Spleen (tissue), 11 donors: ENCODE measurements at regions not wholly inside any gene's neighbourhood (a gene's known extent, or its start where the extent isn't known, plus 50 kb on each side); places are given as distances from the start of the nearest gene placed in this dataset.

ENCODE experiments used
- DNase-seq: peaks from one replicate; pipeline ENCODE4 v3.0.0-alpha.2; 2020
- H3K27ac ChIP-seq, 8 donors: fragments of 200-600 bp; sonication (generic) in 7 of 8; 1 replicate in 4 of 8; 2 replicates in 4 of 8; pipeline versions ENCODE4 v1.5.0 to v1.8.0; 2016 to 2021; ENCODE audit warnings: inconsistent platforms in 4 of 8, mild to moderate bottlenecking in 4 of 8, moderate library complexity in 1 of 8
- H3K27me3 ChIP-seq, 7 donors: fragments of 200-600 bp; sonication (generic) in 6 of 7; replicated peaks in 1 of 7; 1 replicate in 4 of 7; 2 replicates in 3 of 7; pipeline versions ENCODE4 v1.5.0 to v1.8.0; 2016 to 2021; ENCODE audit warnings: inconsistent platforms in 3 of 7, mild to moderate bottlenecking in 1 of 7
- H3K36me3 ChIP-seq, 6 donors: fragments of 200-600 bp; sonication (generic) in 5 of 6; 1 replicate in 4 of 6; 2 replicates in 2 of 6; pipeline versions ENCODE4 v1.5.0 to v1.8.0; 2016 to 2021; ENCODE audit warnings: inconsistent platforms in 2 of 6
- H3K4me1 ChIP-seq, 6 donors: fragments of 200-600 bp; sonication (generic) in 5 of 6; 1 replicate in 3 of 6; 2 replicates in 3 of 6; pipeline versions ENCODE4 v1.5.0 to v1.8.0; 2016 to 2021; ENCODE audit warnings: inconsistent platforms in 3 of 6
- H3K4me3 ChIP-seq, 8 donors: fragments of 200-600 bp; sonication (generic) in 7 of 8; 1 replicate in 4 of 8; 2 replicates in 4 of 8; pipeline versions ENCODE4 v1.5.0 to v1.8.0; 2016 to 2021; ENCODE audit warnings: inconsistent platforms in 4 of 8, mild to moderate bottlenecking in 4 of 8, moderate library complexity in 2 of 8
- H3K9me3 ChIP-seq, 8 donors: fragments of 200-600 bp; sonication (generic) in 7 of 8; 1 replicate in 4 of 8; 2 replicates in 4 of 8; pipeline versions ENCODE4 v1.5.0 to v1.8.0; 2016 to 2021; ENCODE audit warnings: inconsistent platforms in 4 of 8
- POLR2A ChIP-seq, 3 donors: fragments of 450-650 bp; IDR thresholded peaks; one replicate each; pipeline ENCODE4 v1.5.1; 2017; ENCODE audit warnings: antibody characterized with exemption in 3 of 3, mild to moderate bottlenecking in 1 of 3
- POLR2AphosphoS5 ChIP-seq, 3 donors: sonication (generic); formaldehyde crosslinking; IDR thresholded peaks; one replicate each; pipeline ENCODE4 v1.5.1; 2017; ENCODE audit warnings: antibody characterized with exemption in 3 of 3
- WGBS, 5 donors: extraction: QIAGEN DNeasy Blood & Tissue Kit in 3 of 5; methylation state at CpG; one replicate each; pipeline versions ENCODE4 v1.1.5 to v1.1.7; 2013 to 2018; 5-methylcytosine and 5-hydroxymethylcytosine counted together
- intact Hi-C: fragments of 100-400 bp; cut with DNase I; formaldehyde crosslinking; loops from one replicate; pipeline ENCODE4 v1.15.0; 2023; ENCODE audit warnings: low total_unique reads
- TF ChIP-seq, protein P1 (sequence below), 11 experiments: fragments of 200-600 bp in 7 of 11; fragments of 450-650 bp in 4 of 11; sonication (generic) in 4 of 11; IDR thresholded peaks in 8 of 11; conservative IDR thresholded peaks in 3 of 11; 1 replicate in 7 of 11; 2 replicates in 4 of 11; pipeline versions ENCODE4 v1.4.0 to v1.8.0; 2016 to 2021; ENCODE audit warnings: antibody characterized with exemption in 11 of 11, inconsistent platforms in 4 of 11, mild to moderate bottlenecking in 1 of 11
- donor health status: healthy with polysubstance abuse.
- donor health status: DM: no; HTN: no; CAD: no; lungs with moderate emphysema.
- donor health status: DM: no; HTN: no; CAD: no.
- donor health status: Bipolar disorder and iron deficiency.
- donor health status: healthy.
- donor health status: DM: no; HTN: no; CAD: no.
- donor health status: DM: yes; HTN: yes; CAD: no.

DNA sequence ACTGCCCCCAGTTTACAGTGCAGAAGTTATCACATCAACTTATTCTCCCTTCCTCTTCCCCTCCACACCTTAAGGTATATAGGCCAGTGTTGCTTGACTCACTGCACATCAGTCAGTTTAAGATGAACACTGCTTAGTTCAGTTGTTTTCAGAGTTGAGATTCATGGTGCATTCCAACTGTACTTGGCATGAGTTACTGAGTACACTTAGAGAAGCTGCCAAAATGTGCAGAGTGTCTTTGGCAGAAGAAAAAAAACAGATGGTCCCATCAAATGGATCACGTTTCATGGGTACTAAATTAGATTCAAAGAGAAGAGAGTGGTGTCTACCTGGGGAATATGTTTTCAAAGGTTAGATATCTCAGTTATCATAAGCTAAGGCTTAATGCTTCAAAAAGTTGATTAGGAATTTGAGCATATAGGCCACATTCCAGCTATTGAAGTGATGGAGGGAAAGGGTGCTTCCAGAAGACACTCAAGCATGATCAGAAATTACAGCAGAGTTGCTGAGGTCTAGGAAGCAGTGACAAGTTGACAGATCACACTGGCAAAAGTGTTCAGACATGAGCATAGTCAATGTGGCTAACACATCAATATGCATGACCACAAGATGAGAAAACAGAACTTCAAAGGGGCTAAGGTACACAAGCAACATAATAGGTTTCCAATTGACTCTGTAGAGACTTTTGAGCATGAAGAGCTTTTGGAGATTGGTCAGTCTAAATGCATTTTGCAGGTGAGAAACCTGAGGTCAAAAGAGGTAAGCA is 579.2 kb upstream of the CELF2 start:
- 50 to 65% (median 61%) methylated on average over 1 of the region's 1 CpG for WGBS, 5 donors

DNA sequence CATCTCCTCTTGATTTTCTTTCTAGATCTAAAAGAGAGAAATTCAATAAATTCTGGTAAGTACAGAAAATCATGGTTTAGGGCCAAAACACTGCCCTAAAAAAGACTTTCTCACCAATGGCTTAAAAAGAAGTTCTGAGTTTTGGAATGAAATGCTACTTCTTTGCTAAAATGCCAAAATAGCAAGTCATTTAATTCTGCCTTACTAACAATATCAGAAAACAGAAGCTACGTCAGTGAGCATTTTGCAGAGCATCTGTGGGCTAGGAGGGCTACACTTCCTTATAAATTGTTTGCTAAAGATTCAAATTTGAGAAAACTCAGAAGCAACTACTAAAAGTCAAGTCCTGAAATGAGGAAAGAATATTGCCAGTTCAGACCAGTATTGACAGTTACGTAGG is 560.8 kb upstream of the CELF2 start:
- DNase-seq = no peak
- 85 to 96% (median 86%) methylated on average over 2 of the region's 2 CpGs for WGBS, 5 donors
- Histone ChIP-seq H3K4me3 (no peak overlapping the region), H3K36me3 (no peaks in the 10 kb centered on the region), H3K4me1 (no peaks in the 10 kb centered on the region), H3K27ac (no peak overlapping the region), H3K9me3 (peaks cover 0 to 13% (median 7%) of the 10 kb centered on the region in 8 donors), H3K27me3 (no peaks in the 10 kb centered on the region)
- TF ChIP-seq, protein P1, sequence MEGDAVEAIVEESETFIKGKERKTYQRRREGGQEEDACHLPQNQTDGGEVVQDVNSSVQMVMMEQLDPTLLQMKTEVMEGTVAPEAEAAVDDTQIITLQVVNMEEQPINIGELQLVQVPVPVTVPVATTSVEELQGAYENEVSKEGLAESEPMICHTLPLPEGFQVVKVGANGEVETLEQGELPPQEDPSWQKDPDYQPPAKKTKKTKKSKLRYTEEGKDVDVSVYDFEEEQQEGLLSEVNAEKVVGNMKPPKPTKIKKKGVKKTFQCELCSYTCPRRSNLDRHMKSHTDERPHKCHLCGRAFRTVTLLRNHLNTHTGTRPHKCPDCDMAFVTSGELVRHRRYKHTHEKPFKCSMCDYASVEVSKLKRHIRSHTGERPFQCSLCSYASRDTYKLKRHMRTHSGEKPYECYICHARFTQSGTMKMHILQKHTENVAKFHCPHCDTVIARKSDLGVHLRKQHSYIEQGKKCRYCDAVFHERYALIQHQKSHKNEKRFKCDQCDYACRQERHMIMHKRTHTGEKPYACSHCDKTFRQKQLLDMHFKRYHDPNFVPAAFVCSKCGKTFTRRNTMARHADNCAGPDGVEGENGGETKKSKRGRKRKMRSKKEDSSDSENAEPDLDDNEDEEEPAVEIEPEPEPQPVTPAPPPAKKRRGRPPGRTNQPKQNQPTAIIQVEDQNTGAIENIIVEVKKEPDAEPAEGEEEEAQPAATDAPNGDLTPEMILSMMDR (IDR thresholded peaks at IDR 0.05 in 8 of 11, conservative IDR thresholded peaks at IDR 0.05 in 3 of 11) = no peak
- TF ChIP-seq POLR2A (IDR thresholded peaks at IDR 0.05) (no peak), POLR2AphosphoS5 (IDR thresholded peaks at IDR 0.05) (no peak)
- intact Hi-C loops = no loop called here

More for the DNA sequence above, 579.2 kb upstream of the CELF2 start:
- H3K4me3 ChIP-seq = no peak overlapping the region
- TF ChIP-seq, protein P1 (IDR thresholded peaks at IDR 0.05 in 8 of 11, conservative IDR thresholded peaks at IDR 0.05 in 3 of 11) = no peak
- no peaks in the 10 kb centered on the region for H3K4me1 ChIP-seq
- intact Hi-C loops = no loop called here
- DNase-seq = no peak
- no peaks in the 10 kb centered on the region for H3K27me3 ChIP-seq
- H3K27ac ChIP-seq = no peak overlapping the region
- H3K9me3 ChIP-seq = peaks cover 0 to 9% (median 5%) of the 10 kb centered on the region in 8 donors
- H3K36me3 ChIP-seq = no peaks in the 10 kb centered on the region

- Histone ChIP-seq H3K4me3 (no peak overlapping the region), H3K36me3 (no peaks in the 10 kb centered on the region), H3K4me1 (no peaks in the 10 kb centered on the region), H3K27me3 (no peaks in the 10 kb centered on the region), H3K9me3 (no peaks in the 10 kb centered on the region), H3K27ac (no peak overlapping the region)
- TF ChIP-seq POLR2AphosphoS5 (IDR thresholded peaks at IDR 0.05) (no peak), POLR2A (IDR thresholded peaks at IDR 0.05) (no peak)
- TF ChIP-seq, protein P1 (IDR thresholded peaks at IDR 0.05 in 8 of 11, conservative IDR thresholded peaks at IDR 0.05 in 3 of 11) = no peak
- intact Hi-C loops = no loop called here
- no peak for DNase-seq
- WGBS, 5 donors = 23 to 53% (median 30%) methylated on average over 1 of the region's 1 CpG
Observed at GRCh38 chr10:10460451-10460850, 557.2 kb upstream of the CELF2 start.

GRCh38 chr10:10462151-10462941 is 555.3 kb upstream of the CELF2 start:
- no peaks in the 10 kb centered on the region for H3K9me3 ChIP-seq
- 77 to 91% (median 86%) methylated on average over 16 of the region's 16 CpGs for WGBS, 5 donors
- no peak for DNase-seq

More at GRCh38 chr10:10462151-10462941, 555.3 kb upstream of the CELF2 start:
- Histone ChIP-seq H3K27ac (no peak overlapping the region), H3K27me3 (no peaks in the 10 kb centered on the region), H3K4me3 (no peak overlapping the region), H3K4me1 (no peaks in the 10 kb centered on the region), H3K36me3 (no peaks in the 10 kb centered on the region)
- no peak for TF ChIP-seq POLR2AphosphoS5 (IDR thresholded peaks at IDR 0.05)
- TF ChIP-seq, protein P1 (IDR thresholded peaks at IDR 0.05 in 8 of 11, conservative IDR thresholded peaks at IDR 0.05 in 3 of 11) = no peak
- TF ChIP-seq POLR2A (IDR thresholded peaks at IDR 0.05) = no peak
- intact Hi-C loops = no loop called here
